ENCODE measurements at regions not wholly inside any gene's neighbourhood (a gene's known extent, or its start where the extent isn't known, plus 50 kb on each side); places are given as distances from the start of the nearest gene placed in this dataset.

DNA sequence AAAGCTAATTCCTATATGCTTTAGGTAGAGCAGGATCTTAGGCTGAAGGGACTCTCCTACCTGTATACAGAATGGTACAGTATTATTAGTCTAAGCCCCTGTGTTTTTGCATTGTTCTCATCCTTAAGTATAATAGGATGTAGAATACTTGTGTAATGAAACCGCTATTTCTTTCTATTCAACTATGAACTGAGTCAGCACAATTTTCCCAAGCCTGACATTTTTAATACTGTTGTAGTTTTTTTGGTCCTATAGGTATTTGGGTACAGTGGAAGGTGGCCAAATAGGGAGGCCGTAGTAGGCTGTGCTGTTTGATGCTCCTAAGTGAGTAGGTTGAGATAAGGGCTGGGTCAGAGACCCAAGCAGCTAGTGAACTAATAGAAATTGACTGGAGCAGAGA, 205.1 kb downstream of the MACC1 start:
- Histone ChIP-seq H4K20me1 (ENCODE audit: low read depth) (no peaks in the 10 kb centered on the region), H3K27me3 (no peaks in the 10 kb centered on the region), H3K36me3 (no peaks in the 10 kb centered on the region), H3K4me2 (no peak overlapping the region), H3K27ac (no peak overlapping the region), H3K9me3 (ENCODE audit: low read depth) (no peaks in the 10 kb centered on the region), H3K4me3 (no peak overlapping the region), H3K4me1 (no peaks in the 10 kb centered on the region), H3F3A (ENCODE audit: low read depth) (no peaks in the 10 kb centered on the region), H2AFZ (replicated peaks) (no peak overlapping the region), H3K79me2 (ENCODE audit: low read depth) (no peaks in the 10 kb centered on the region), H3K9ac (no peak overlapping the region)
- Mint-ChIP-seq H3K4me1 (no peaks in the 10 kb centered on the region), H3K4me3 (no peak overlapping the region), H3K27me3 (ENCODE audit: insufficient read depth, low read depth) (no peaks in the 10 kb centered on the region), H3K36me3 (no peaks in the 10 kb centered on the region), H3K9me3 (no peaks in the 10 kb centered on the region), H3K27ac (no peak overlapping the region)
- no peak for DNase-seq (ENCODE audit: low spot score)
- TF ChIP-seq EZH2phosphoT487 (IDR thresholded peaks at IDR 0.05), result no peak
- TF ChIP-seq EZH2 (IDR thresholded peaks at IDR 0.05), result no peak
- TF ChIP-seq, protein P1, sequence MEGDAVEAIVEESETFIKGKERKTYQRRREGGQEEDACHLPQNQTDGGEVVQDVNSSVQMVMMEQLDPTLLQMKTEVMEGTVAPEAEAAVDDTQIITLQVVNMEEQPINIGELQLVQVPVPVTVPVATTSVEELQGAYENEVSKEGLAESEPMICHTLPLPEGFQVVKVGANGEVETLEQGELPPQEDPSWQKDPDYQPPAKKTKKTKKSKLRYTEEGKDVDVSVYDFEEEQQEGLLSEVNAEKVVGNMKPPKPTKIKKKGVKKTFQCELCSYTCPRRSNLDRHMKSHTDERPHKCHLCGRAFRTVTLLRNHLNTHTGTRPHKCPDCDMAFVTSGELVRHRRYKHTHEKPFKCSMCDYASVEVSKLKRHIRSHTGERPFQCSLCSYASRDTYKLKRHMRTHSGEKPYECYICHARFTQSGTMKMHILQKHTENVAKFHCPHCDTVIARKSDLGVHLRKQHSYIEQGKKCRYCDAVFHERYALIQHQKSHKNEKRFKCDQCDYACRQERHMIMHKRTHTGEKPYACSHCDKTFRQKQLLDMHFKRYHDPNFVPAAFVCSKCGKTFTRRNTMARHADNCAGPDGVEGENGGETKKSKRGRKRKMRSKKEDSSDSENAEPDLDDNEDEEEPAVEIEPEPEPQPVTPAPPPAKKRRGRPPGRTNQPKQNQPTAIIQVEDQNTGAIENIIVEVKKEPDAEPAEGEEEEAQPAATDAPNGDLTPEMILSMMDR (IDR thresholded peaks at IDR 0.05), result no peak

DNA sequence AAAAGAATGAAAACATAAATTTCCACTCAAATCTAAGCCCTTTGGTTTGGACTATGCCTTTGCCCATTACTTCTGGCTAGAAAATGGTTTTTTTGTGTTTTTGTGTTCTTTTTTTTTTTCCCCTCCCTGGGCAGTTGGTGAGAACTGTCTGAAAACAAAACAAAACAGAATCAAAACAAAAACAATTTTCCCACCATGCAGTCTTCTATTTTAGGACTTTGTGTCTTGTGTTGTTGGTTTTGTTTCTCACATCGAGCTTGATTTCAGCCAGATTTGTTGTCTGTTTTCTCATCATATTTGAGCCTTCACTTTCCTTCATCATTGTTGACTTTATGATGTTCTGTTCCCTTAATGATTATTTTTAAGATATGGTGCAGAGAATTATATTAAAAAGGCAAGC, 206.3 kb downstream of the MACC1 start:
- H3F3A ChIP-seq (ENCODE audit: low read depth), result no peaks in the 10 kb centered on the region
- no peaks in the 10 kb centered on the region for H3K4me1 ChIP-seq
- no peaks in the 10 kb centered on the region for H3K36me3 Mint-ChIP-seq
- no peaks in the 10 kb centered on the region for H3K36me3 ChIP-seq
- no peak overlapping the region for H3K9ac ChIP-seq
- no peaks in the 10 kb centered on the region for H3K9me3 Mint-ChIP-seq
- no peak overlapping the region for H2AFZ ChIP-seq (replicated peaks)
- no peak overlapping the region for H3K27ac ChIP-seq
- no peaks in the 10 kb centered on the region for H3K4me1 Mint-ChIP-seq
- no peak for DNase-seq (ENCODE audit: low spot score)
- H3K79me2 ChIP-seq (ENCODE audit: low read depth), result no peaks in the 10 kb centered on the region
- H4K20me1 ChIP-seq (ENCODE audit: low read depth), result no peaks in the 10 kb centered on the region
- no peaks in the 10 kb centered on the region for H3K9me3 ChIP-seq (ENCODE audit: low read depth)
- H3K27me3 ChIP-seq, result no peaks in the 10 kb centered on the region
- no peak overlapping the region for H3K27ac Mint-ChIP-seq
- H3K4me3 ChIP-seq, result no peak overlapping the region
- no peak overlapping the region for H3K4me3 Mint-ChIP-seq
- no peaks in the 10 kb centered on the region for H3K27me3 Mint-ChIP-seq (ENCODE audit: insufficient read depth, low read depth)
- TF ChIP-seq, protein P1 (IDR thresholded peaks at IDR 0.05), result no peak
- TF ChIP-seq EZH2 (IDR thresholded peaks at IDR 0.05) (no peak), EZH2phosphoT487 (IDR thresholded peaks at IDR 0.05) (no peak)
- H3K4me2 ChIP-seq, result no peak overlapping the region

DNA sequence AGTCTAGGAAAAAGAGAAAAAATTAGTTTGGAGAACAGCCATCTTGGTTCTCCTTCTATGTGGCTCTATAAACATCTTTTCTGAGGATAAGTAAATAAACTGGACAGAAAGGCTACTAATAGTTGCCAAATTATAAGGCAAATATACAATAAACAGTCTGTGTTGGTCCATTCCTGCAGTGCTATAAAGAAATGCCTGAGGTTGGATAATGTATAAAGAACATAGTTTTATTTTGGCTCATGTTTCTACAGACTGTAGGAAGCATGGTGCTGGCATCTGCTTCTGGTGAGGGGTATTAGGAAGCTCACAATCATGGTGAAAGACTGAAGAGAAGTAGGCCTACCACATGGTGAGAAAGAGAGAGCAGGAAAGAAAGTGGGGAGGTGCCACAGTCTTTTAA, 209.7 kb downstream of the MACC1 start:
- Mint-ChIP-seq H3K9me3 (no peaks in the 10 kb centered on the region), H3K4me3 (no peak overlapping the region), H3K36me3 (no peaks in the 10 kb centered on the region), H3K27me3 (ENCODE audit: insufficient read depth, low read depth) (no peaks in the 10 kb centered on the region), H3K4me1 (no peaks in the 10 kb centered on the region), H3K27ac (no peak overlapping the region)
- no peak for DNase-seq (ENCODE audit: low spot score)
- H3K9me3 ChIP-seq (ENCODE audit: low read depth), result no peaks in the 10 kb centered on the region
- no peaks in the 10 kb centered on the region for H3K27me3 ChIP-seq
- H3K4me3 ChIP-seq, result no peak overlapping the region
- no peak overlapping the region for H2AFZ ChIP-seq (replicated peaks)
- no peaks in the 10 kb centered on the region for H3F3A ChIP-seq (ENCODE audit: low read depth)
- TF ChIP-seq, protein P1 (IDR thresholded peaks at IDR 0.05), result no peak
- TF ChIP-seq EZH2 (IDR thresholded peaks at IDR 0.05) (no peak), EZH2phosphoT487 (IDR thresholded peaks at IDR 0.05) (no peak)
- no peak overlapping the region for H3K4me2 ChIP-seq
- H3K79me2 ChIP-seq (ENCODE audit: low read depth), result no peaks in the 10 kb centered on the region
- H3K4me1 ChIP-seq, result no peaks in the 10 kb centered on the region
- H4K20me1 ChIP-seq (ENCODE audit: low read depth), result no peaks in the 10 kb centered on the region
- H3K36me3 ChIP-seq, result no peaks in the 10 kb centered on the region
- H3K27ac ChIP-seq, result no peak overlapping the region
- no peak overlapping the region for H3K9ac ChIP-seq

DNA sequence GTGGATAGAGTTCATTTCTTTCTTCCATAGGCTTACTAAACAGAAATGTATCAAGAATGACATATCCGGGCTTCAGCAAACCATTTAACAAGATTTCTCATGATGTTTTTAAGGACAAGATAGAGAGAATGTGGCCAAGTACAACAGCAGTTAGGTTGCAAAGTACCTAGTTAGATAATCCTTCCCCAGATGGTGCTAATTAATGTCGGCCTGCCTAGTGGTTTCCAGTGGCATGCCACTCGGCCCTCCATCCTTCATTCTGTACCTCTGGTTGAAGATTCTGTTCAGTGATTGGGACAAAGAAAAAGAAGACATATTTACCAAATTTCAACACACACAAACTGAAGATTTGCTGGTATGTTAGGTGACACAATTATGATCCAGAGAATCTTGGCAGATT, 212.1 kb downstream of the MACC1 start:
- H3K9me3 Mint-ChIP-seq, result no peaks in the 10 kb centered on the region
- Histone ChIP-seq H3K27ac (no peak overlapping the region), H3K4me1 (no peaks in the 10 kb centered on the region), H3K4me2 (no peak overlapping the region), H3K9ac (no peak overlapping the region), H3K9me3 (ENCODE audit: low read depth) (no peaks in the 10 kb centered on the region), H3K36me3 (no peaks in the 10 kb centered on the region), H2AFZ (replicated peaks) (no peak overlapping the region), H3F3A (ENCODE audit: low read depth) (no peaks in the 10 kb centered on the region), H3K4me3 (no peak overlapping the region), H3K79me2 (ENCODE audit: low read depth) (no peaks in the 10 kb centered on the region), H3K27me3 (no peaks in the 10 kb centered on the region), H4K20me1 (ENCODE audit: low read depth) (no peaks in the 10 kb centered on the region)
- no peak overlapping the region for H3K4me3 Mint-ChIP-seq
- TF ChIP-seq EZH2 (IDR thresholded peaks at IDR 0.05), result no peak
- TF ChIP-seq, protein P1 (IDR thresholded peaks at IDR 0.05), result no peak
- TF ChIP-seq EZH2phosphoT487 (IDR thresholded peaks at IDR 0.05), result no peak
- no peak for DNase-seq (ENCODE audit: low spot score)
- H3K27me3 Mint-ChIP-seq (ENCODE audit: insufficient read depth, low read depth), result no peaks in the 10 kb centered on the region
- no peaks in the 10 kb centered on the region for H3K36me3 Mint-ChIP-seq
- H3K4me1 Mint-ChIP-seq, result no peaks in the 10 kb centered on the region
- H3K27ac Mint-ChIP-seq, result no peak overlapping the region
